Hematopoietic multipotent progenitor cell (in vitro differentiated cells): ENCODE measurements at regions not wholly inside any gene's neighbourhood (a gene's known extent, or its start where the extent isn't known, plus 50 kb on each side); places are given as distances from the start of the nearest gene placed in this dataset.
A peak's percentile ranks its signal among the peaks of the same experiment; 100 is the strongest.
"Not testable (repeated sequence)": the region's sequence is repeated elsewhere in the genome, so short reads cannot be mapped to it uniquely, and the experiment has no call there.

Source experiments
- DNase-seq, 3 donors: peaks; one replicate each; pipeline ENCODE4 v3.0.0-alpha.2; 2011 to 2015; ENCODE audit warnings: low read depth in 2 of 3, low spot score in 2 of 3

DNA sequence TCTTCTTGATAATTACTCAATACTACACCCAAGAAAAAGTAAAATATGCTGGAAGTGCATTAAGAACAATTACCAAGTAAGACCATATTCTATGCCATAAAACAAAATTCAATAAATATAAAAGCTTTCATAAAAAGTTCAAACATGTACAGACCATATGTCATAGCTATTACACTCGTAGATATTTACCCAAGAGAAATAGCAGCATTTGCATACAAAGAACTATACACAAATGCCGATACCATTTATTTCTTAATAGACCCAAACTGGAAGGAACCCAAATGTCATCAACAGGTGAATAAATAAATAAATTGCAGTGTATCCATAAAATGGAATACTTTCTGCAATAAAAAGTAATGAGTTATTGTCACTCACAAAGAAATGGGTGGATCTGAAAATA lies 78.3 kb upstream of the SLC16A7 start:
- DNase-seq, result no peak

DNA sequence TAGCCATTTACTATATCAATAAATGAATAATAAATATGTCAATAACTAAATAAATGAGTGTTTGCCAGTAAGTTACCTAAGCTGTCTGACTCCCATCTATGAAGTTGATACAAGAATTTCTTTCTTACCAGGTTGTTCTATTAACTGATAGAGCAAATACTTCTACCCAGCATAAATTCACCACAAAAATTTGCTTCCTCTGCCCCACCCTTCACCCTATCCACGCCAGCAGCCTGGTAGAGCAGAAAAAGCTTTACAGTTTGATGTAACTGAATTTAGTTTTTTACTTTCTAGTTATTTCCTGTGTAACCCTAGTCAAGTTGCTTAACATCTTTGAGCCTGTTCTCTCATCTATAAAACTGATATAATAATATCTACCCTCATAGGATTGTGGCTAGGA lies 94.9 kb upstream of the SLC16A7 start:
- no peak for DNase-seq

DNA sequence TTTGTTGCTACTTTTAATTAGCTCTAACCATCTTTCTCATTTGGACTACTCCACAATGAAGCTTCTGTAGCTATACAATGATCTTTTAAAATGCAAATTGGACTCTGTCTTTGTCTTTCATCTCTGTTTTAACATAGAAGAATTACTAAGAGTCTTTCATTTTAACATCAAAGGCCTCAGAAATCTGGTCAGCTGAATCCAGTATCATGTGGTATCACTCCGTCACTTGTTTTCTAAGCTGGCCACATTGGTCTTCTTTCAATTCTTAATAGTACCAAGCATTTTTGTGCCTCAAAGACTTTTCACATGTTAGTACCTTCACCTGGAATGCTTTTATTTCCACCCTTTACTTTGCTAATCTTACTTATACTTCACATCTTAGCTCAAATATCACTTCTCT lies 95.5 kb upstream of the SLC16A7 start:
- no peak for DNase-seq

DNA sequence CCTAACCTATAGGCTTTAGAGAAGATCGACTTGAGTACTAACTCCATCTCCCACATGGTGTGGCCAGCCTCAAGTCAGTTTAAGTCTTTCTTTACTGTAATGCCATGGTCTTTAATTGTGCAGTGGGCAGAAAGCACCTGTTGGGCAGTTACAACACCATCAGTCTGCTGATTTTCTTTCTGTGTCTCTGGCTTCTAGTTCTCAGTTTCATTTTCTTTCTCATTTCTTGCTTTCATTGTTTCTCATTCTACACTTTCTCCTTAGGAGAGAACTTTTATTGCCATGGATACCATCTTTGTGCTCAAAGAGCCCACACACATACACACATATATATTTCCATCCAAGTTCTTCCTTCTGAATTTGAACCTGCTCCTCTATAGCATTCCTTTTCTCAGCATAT lies 96.1 kb upstream of the SLC16A7 start:
- DNase-seq, result no peak

DNA sequence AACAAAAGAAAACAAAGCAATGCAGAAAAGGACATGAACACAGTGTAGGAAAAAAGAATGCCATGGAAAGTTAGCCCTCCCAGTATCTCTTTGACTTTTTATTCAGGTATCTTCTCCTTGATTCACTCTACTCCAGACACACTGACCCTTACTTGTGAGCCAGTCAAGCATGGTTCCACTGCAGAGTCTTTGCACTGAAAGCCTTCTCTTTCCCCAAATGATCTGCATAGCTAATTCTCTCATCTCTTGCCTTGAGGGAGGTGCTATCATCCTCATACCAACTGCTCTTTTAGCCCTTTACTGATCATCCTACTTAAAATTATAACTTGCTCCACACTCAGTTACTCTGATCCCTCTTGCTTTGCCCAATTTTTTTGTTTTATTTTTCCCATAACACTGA lies 101.2 kb upstream of the SLC16A7 start:
- no peak for DNase-seq

DNA sequence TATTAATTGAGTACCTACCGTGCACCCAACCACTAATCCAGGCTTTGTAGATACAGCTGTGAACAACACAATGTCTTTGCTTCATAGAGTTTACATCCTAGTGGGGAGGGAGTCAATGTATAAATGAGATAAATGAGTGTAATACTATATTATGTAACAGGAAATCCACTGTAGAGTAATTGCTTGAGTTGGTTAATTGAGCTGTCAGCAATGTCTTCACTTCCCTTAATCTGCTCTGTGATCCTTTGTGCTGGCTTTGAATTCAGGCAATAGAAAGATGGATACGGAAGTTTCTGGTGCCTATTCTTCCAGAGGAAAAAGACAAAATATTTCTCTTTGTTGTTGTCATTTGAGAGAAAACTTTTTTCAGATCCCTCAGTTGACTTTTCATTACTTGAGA lies 104.0 kb upstream of the SLC16A7 start:
- DNase-seq, result no peak

DNA sequence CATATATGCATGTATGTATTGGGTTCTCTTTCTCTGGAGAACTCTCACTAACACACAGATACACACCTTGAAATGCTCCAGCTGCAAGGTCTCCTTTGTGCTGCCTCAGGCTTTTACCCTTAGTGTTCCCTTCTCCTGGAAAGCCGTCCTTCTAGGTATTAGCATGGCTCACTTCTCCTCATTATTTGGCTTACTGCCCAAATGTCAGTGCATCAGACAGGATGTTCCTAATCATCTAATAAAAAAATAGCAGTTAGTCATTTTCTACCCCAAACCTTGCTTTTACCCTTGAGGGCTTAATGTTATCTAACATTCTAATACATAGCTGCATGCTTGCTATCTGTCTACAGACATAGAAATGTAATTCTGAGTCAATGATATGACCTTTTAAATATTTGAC lies 109.0 kb upstream of the SLC16A7 start:
- no peak for DNase-seq

DNA sequence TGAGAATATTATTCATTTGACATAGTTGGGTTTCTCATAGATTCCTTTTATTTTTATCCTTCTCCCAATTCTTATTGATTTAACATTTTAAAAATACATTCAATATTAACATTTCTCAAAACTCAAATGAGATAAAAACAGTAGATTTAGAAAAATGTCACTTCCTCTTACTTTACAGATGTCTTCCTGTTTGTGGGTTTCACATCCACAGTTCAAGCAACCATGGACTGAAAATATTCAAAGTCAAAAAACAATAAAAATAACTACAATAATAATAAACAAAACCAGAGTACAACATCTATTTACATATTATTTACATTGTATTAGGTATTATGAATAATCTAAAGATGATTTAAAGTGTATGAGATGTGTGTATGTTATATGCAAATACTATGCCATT lies 111.3 kb upstream of the SLC16A7 start:
- DNase-seq, result peak in 2 of 3 donors; percentile 1 to 47

DNA sequence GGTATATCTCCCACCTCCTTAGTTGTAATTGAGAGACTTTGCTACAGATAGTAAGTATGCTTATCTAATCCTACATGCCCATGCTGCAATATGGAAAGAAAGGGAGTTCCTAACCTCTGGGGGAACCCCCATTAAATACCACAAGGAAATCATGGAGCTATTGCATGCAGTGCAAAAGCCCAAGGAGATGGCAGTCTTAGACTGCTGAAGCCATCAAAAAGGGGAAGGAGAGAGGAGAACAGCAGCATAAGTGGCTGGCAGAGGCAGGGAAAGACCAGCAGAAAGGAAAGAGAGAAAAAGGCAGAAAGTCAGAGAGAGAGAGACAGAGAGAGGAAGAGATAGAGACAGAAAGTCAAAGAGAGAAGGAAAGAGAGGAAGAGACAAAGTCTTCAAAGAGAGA lies 121.6 kb upstream of the SLC16A7 start:
- DNase-seq, result not testable (repeated sequence)

DNA sequence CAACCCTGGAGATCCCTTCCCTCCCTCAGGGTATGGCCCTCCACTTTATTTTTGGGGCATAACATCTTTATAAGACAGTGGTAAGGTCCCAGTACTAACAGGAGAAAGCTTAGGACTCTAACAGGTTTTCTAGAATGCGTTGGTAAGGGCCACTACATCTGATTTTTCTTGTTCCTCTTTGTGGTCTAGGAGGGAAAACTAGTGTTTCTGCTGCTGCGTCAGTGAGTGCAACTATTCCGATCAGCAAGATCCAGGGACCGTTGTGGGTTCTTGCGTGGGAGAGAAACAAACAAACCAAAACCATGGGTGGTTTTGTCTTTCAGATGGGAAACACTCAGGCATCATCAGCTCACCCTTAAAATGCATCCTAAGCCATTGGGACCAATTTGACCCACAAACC lies 123.6 kb upstream of the SLC16A7 start:
- DNase-seq, result peak in 2 of 3 donors; percentile 45 to 87

DNA sequence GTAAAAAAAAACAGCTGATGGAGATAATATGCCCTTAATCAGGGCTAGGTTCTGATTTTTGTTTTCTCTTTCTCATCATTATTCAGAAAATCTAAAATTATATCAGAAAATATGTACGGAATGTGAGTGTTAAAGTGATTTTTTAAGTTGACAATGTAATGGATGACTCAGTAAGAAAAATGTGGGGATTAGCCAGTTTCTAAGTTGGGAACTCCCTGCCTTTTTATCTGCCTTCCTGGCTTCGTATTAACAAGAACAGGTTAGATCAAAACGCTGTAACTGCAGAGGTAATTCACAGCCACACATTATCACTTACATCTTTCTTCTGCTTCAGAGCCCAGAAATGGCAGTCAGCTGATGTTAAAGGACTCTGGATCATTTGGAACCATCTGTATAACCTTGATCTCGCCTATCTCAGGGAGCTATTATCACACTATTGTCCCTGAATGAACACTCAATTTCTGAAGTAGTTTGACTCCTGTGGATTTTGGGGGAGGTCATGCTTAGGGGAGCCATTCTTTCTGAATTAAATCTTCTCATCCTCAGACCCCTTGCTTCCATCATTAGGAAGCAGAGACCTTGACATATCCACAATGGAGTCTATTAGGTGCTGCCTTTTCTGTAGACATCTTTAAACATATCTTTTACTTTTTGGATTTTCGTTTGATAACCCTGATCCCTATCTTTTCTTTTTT lies 135.7 kb upstream of the SLC16A7 start:
- DNase-seq, result no peak

DNA sequence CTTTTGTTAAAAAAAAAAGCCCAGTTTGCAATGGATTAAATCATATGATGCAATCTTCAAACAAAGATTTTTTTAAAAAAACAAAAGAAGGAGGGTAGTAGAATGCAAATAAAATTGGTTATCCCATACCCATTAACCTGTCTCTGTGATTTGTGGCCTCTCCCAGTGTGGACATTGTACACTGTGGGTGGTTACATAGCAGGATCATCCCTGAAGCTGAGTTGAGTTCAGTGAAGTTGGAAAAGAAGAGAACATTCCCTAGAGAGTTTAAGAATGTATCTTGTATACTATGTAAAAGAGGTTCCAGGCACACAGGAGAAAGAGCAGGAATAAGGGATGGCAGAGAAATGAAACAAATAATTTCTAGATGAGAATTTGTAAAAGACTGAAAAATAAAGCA lies 142.4 kb upstream of the SLC16A7 start:
- DNase-seq, result no peak

DNA sequence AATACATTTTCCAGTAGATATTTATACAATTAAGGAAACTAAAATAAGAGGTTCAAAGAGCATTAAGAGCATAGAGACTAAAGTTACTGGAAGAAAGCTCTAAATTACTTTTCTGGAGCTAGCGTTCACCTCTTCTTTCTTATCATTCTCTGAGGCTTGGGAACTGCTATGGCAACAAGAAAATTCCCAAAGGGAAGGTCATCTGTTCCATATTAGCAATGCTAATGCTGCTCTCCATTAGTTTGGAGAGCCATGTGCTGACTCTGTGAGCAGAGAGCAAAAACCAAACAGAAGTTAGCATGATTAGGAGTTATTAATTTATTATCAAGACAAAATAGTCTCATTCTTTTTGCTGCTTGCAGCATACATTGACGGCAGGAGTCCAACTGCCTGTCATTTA lies 143.1 kb upstream of the SLC16A7 start:
- DNase-seq, result no peak

DNA sequence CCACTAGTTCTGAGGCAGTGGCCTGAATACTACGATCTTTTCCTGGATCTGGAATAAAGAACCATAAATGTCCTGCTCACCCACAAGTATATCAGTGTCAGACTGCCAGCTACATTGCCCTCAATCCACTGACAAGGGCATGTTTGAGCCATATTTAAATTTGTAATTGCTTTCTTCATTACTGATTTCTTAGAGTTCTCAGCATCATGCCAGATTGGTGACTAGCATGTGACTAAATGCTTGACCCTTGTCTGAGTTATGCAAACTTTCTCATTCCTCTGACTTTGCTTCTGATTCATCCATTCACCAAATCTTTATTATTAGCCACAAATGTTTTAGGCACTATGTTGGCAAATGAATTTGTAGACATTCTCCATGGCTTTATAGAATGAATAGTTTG lies 143.6 kb upstream of the SLC16A7 start:
- DNase-seq, result no peak

DNA sequence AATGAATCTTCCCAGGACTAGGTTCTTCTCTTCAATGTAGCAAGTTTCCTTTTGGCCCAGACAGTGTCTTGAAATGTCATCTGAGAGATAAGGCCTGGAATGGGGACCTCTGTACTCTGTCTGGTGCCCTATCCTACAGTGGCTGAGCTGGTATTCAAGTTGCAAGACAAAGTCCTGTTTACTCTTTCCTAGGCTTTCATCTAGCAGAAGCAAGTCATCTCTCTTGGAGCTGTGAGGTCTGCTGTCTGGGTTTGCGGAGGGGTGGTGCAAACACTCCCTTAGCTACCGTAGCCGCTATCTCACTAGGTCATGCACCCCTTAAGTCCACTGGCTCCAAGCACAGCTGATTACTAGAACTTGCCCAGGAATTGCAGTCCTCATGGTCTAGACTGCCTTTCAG lies 149.7 kb upstream of the SLC16A7 start:
- no peak for DNase-seq

DNA sequence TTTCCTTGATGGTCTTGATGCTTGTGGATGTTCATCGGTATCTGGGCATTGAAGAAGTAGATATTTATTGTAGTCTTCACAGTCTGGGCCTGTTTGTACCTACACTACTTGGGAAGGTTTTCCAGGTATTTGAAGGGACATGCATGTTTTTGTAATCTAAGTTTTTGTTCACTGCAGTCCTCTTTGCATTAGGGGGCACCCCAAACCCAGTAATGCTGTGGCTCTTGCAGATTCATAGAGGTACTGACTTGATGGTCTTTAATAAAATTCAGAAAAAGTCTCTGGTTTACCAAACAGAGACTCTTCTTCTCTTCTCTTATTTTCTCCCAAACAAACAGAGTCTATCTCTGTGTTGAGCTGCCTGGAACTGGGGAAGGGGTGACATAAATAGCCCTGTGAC lies 150.9 kb upstream of the SLC16A7 start:
- peak in 2 of 3 donors; percentile 21 to 65 for DNase-seq

DNA sequence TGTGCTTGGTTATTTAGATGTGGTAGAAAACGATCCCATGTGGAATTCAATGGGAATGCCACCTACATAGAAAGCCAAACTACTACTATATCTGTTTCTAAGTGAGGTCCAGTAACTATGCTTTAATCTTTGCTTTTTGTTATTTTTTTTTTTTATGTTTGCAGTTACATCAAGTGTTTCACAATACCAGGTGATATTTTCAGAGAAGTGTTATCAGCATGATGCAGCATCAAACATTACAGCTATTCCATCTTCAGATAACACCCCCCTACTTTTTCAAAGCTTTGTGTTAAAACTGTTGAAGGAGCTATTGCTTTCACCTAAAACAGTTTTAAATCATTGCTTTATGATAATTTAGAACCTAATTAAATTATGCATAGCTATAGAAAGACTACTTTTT lies 163.8 kb upstream of the SLC16A7 start:
- DNase-seq, result no peak

DNA sequence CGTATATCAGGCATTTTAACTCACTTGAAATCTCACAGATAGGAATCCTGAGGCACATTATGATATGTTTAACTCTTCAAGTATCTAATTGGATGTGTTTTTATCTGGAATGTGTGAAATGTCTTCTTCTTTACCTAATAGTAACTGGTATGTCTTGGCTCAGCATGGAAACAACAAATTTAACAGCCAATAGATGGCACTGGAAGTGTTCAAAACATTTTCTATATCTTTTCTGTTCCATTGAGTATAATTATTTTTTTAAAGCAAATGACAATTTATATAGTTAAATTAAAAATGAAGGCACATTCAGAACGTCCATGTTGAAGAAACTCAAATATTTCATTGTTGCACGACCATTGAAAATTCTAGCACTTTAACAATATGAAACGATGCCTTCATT lies 164.6 kb upstream of the SLC16A7 start:
- DNase-seq, result peak in 1 of 3 donors; percentile 51

DNA sequence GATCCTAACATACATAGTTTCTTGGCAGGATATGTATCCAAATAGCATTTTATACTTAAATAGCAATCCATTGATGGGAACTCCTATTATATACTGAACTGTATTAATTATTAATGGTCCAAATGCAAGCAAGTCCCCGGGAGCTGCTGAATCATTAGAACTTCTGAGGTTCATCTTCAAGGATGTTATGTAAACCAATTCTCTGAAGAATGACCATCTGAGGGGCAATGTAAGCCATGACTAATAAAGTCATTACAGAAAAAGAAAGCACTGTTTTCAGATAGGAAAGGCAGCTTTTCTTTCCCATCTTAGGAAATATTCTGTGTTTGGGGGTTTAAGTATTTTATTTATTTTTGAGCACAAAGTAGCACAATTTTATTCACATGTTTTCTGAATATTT lies 166.1 kb upstream of the SLC16A7 start:
- no peak for DNase-seq

DNA sequence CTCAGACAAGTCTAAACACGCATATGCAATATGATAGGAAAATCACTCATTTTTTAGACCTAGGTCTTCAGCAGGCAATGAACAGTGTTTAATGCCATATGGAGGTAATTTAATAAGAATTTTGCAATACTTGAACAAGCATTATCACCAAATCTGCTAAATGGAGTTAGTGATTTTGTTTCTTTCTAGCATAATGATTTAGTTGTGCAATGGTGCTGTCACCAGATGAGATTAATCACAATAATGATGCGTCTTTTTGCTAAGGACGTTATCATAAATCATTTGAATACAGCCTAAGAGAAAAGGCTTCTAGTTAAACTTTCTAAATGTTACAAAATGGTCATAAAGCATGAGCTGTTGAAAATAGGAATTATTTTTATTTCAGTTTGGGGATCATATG lies 170.0 kb upstream of the SLC16A7 start:
- no peak for DNase-seq

DNA sequence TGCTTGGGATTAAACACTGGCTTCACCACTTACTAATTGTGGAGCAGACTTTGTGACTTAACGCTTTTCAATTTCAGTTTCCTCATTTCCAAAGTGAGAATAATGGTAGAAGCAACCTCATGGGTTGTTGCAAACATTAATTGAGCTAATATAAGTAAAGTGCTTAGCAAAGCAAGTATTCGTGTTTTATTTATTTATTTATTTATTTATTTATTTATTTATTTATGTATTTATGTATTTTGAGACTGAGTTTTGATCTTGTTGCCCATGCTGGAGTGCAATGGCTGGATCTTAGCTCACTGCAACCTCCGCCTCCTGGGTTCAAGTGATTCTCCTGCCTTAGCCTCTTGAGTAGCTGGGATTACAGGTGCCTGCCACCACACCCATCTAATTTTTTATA lies 171.2 kb upstream of the SLC16A7 start:
- not testable (repeated sequence) for DNase-seq

DNA sequence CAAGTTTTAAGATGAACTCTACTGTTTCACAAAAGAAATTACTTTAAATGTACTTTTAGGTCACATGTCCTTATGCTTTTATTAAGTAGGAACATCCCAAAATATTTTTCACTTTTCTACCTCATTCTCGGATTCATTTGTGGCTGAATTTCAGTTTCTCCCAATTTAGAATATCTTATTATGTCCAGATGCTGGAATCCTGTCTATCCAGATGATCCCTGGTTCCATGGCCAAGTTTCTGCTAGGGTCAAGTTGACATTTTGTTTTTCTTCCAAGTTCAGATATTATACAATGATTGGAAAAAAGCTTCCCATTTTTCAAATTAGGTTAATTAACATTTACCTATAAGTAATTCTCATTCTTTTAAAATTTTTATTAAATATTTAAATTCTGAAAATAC lies 181.8 kb upstream of the SLC16A7 start:
- DNase-seq, result no peak

DNA sequence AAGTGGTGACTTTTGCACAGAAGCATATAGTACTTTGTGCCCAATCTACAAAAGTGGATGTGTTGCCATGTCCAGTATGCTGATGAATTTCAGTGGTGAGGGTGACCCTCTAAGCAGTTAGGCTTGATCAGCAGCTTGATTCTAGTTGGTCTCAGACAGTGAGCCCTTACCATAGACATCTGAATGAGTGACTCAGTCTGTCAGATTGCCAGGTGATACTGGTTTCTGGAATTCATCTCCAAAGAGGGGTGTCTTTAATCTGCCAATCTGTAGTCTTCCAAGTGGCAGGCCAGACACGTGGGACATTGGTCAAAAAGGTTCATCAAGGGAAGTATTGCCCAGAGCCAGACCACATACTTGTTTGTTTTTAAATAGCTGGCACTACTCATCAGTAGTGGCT lies 187.4 kb upstream of the SLC16A7 start:
- no peak for DNase-seq
